Fibroblast of skin of scalp (primary cell): ENCODE measurements at regions not wholly inside any gene's neighbourhood (a gene's known extent, or its start where the extent isn't known, plus 50 kb on each side); places are given as distances from the start of the nearest gene placed in this dataset.
"Not testable (repeated sequence)": the region's sequence is repeated elsewhere in the genome, so short reads cannot be mapped to it uniquely, and the experiment has no call there.

Experiments
- DNase-seq: peaks from one replicate; pipeline ENCODE4 v3.0.0-alpha.2; 2013

DNA sequence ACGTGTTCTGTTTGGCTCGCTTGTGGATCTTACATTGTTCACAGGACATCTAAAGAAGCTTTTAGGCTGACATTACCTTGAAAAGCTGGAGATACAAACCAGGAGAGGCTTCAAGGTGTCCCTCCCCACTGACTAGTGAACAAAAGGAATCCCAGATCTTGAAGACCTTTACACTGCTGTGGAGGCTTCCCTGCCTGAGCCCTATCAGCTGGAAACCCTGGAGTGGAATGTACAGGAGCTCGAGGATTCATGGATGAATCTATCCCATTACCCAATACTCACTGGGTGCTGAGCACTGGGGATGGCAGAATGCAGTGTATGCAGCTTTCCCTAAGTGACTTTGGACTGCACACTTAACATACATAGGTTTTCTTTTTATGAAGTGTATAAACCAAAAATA is 82.3 kb upstream of the MFGE8 start:
- no peak for DNase-seq

GRCh38 chr15:88997531-88997930 is 84.4 kb upstream of the MFGE8 start:
- no peak for DNase-seq

GRCh38 chr15:88998980-88999713 is 86.0 kb upstream of the MFGE8 start:
- no peak for DNase-seq

DNA sequence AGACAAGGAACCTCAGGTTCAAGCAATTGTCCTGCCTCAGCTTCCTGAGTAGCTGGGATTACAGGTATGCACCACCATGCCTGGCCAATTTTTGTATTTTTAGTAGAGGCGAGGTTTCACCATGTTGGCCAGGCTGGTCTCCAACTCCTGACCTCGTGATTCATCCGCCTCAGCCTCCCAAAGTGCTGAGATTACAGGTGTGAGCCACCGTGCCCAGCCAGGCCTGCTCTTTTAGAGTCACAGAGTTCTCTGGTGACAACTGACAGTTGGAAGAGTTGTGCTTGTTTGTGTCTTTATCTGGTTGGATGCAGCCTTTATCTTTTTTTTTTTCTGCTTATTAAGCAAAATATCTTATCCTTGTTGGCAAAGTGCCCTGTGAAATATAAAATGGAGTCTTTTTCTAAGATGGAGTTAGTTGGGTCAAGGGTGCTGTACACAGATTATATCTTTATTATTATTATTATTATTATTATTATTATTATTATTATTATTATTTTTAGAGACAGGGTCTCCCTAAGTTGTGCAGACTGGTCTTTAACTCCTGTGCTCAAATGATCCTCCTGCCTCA is 86.5 kb upstream of the ABHD2 start:
- not testable (repeated sequence) for DNase-seq

DNA sequence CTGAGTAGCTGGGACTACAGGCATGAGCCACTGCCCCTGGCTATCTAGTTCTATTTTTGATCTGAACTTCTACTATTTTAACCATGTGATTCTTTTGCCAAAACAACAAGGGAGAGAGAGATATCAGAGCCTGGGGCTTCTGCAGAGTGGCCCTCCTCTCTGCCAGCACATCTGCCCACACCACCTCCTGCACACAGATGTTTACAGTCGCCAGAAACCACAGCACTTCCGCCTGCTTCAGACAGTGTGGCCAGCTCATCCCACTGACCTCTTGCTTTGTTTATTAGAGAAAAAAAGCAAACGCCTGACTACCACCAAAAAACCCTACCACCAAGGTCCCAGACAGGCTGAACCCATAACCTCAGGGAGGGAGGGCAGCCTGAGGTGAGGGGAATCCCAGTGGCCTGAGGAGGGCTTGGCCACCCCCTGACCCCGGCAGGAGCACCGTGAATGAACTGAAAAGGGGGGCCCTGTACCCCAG is 85.9 kb upstream of the ABHD2 start:
- peak; percentile 60 for DNase-seq

DNA sequence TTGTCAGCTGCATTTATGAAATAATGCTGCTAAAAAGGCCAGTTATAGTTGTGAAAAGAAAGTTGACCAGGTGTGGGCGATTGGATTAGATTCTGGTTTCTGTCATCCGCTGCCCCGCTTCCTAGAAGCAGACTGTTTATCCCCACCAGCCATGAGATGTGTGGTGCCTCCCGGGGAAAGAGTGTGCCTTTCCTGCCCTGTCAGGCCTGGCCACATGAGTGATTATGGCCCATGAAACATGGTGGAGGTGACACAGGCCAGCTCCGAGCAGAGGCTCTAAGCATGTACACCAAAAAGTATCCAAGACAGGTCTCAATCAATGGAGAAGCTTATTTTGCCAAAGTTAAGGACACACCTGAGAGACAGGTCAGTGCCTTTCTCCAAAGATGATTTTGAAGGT is 85.4 kb upstream of the ABHD2 start:
- DNase-seq = no peak

GRCh38 chr15:89003865-89004725 is 84.2 kb upstream of the ABHD2 start:
- DNase-seq = peak; percentile 71

- no peak for DNase-seq
Observed at GRCh38 chr15:89004726-89005030, 83.6 kb upstream of the ABHD2 start.

GRCh38 chr15:89007527-89007926 is 80.7 kb upstream of the ABHD2 start:
- DNase-seq = not testable (repeated sequence)

GRCh38 chr15:89007989-89008388 is 80.3 kb upstream of the ABHD2 start:
- no peak for DNase-seq

DNA sequence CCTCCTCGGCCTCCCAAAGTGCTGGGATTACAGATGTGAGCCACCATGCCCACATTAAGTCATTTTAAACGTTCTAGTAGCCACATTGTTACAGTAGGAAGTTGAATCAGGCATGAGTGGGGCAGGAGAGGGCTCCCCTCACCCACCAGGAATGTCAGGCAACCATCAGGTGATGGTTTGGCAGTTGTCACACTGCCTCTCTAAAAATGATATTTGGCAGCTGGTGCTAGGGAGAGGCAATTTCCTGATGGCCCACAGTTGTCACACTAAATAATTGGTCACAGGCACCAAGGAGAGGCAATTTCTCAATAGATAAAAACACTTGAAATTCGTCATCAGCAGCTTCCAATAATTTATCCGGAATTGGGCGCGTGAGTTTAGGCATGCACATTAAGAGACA is 79.2 kb upstream of the ABHD2 start:
- no peak for DNase-seq

DNA sequence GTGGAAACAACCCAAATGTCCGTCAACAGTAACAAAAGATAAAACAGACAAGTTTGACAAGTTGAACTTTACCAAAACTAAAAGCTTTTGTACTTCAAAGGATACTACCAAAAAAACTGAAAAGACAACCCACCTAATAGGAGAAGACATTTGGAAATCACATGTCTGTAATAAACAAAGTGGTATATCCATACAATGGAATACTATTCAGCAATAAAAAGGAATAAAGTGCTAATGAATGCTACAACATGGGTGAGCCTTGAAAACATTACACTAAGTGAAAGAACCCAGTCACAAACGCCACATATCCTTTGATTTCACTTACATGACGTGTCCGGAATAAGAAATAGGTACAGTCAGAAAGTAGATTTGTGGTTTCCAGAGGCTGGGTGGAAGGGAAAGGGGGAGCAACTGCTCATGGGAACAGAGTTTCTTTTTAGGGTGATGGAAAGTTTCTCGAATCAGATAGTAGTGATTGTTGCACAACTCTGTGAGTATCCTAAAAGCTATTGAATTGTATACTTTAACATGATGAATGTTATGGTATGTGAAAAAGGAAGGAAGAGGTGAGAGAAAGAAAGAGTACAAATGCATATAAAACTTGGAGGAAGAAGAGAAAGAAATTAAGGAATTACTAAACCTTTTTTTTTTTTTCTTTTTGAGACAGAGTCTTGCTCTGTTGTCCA is 72.7 kb upstream of the ABHD2 start:
- no peak for DNase-seq

DNA sequence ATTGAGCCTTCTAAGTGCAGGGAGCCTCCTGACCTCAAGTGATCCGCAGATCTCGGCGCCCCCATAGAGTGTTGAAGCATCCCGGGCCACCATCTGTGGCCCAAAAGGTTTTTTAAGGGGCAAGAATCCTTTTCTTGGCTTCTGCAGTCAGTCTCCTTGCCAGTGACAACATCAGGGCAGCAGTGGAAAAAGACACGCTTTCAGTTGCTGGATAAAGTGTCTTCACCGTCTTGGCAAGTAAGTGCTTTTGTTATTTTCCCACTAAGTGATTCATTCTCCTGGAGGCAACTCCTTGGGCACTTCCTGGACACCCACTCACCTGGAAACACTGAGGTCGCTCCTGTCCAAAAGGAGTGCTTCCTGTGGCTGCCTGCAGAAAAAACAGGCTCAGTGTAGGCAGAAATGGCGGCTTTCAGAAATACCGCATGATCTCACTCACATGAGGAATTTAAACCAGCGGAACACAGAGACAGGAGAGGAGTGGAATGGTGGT is 71.7 kb upstream of the ABHD2 start:
- no peak for DNase-seq

- DNase-seq = peak; percentile 83
Observed at GRCh38 chr15:89017370-89018066, 70.7 kb upstream of the ABHD2 start.

GRCh38 chr15:89018207-89018606 is 70.0 kb upstream of the ABHD2 start:
- peak; percentile 82 for DNase-seq

DNA sequence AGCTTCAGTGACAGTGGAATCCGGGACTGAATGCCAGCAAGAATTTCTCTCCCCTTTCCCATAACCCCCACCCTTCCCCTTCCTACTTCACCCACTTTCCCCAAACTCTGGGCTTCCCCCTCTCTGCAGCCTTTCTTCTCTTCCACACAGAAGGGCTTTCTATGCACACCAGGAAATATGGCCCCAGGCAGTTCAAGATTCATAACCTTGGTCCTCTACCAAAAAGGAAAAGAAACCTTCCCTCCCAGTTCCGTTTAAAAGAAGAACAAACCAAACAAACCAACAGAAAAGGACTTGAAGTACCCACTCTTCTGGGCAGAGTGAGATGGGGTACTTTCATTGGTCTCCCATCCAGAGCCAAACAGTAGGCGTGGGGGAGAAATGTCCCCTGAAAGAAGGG is 68.8 kb upstream of the ABHD2 start:
- DNase-seq = peak; percentile 29

- DNase-seq = peak; percentile 66
Observed at GRCh38 chr15:89021224-89021623, 67.0 kb upstream of the ABHD2 start.

GRCh38 chr15:89021886-89022285 is 66.4 kb upstream of the ABHD2 start:
- not testable (repeated sequence) for DNase-seq

DNA sequence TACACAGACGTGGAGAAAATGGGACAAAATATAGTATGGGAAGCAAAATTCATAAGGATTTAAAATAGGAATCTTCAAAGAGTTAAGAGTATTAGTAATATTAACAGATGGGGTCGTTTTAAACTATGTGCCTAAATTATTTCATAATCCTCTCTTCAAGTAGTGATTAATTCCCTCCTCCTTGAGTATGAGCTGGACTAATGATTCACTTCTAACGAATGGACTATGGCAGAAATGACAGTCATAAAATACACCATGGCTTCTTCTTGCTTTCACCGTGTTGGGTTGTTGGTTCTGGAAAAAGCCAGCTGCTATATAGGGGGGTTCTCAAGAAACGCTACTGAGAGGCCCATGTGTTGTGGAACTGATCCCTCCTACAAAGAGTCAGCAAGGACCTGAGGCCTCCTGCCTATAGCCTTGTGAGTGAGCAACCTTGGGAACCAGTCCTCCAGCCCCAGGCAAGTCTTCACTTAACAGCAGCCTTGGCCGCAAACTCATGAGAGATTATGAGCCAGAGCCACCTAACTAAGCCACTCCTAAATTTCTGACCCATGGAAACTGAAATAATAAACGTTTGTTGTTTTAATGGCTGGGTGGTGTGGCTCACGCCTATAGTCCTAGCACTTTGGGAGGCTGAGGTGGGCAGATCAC is 64.8 kb upstream of the ABHD2 start:
- DNase-seq = peak; percentile 24

- DNase-seq = no peak
Observed at GRCh38 chr15:89024418-89024817, 63.8 kb upstream of the ABHD2 start.

- no peak for DNase-seq
Observed at GRCh38 chr15:89026167-89026566, 62.1 kb upstream of the ABHD2 start.

DNA sequence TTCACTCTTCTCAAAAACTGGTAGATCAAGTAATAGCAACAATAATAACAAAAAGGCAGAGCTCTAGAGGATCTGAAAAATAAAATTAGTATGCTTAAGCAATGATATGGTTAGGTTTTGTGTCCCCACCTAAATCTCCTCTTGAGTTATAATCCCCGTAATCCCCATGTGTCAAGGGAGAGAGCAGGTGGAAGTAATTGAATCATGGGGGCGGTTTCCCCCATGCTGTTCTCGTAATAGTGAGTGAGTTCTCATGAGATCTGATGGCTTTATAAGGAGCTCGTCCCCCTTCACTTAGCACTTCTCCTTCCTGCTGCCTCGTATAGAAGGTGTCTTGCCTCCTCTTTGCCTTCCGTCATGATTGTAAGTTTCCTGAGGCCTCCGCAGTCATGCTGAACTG is 60.2 kb upstream of the ABHD2 start:
- DNase-seq = no peak
